ENCODE measurements at regions not wholly inside any gene's neighbourhood (a gene's known extent, or its start where the extent isn't known, plus 50 kb on each side); places are given as distances from the start of the nearest gene placed in this dataset.

DNA sequence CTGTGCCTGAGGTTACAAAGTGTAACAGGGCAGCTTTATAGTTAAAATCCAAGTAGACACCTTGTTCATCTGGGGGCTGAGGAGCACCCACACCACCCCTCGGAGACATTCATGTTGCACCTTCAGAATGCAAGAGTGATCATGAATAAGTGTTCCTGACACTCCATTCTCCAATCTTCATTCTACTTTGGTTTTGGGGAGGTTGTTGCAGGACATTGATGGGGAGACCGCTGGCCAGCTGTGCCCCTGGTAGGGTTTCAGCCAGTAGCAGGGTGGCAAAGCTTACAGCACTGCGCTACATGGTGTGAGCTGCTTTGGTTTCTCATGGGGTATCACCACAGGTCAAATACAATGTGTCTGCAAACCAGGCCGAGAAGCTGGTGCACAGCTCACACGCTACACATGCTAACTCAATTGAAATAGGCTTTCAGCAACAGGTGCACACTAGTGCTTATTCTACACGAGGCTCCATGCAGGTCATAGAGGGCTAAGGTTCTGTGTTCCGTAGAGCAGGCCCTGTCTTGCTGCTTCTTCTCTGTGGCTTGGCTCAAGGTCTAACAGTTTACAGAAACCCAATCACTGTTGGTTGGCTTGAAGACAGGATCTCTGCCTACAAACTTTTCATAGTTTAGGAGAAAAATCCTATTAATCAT lies 317.4 kb upstream of the ZNF32 start:
- DNase-seq = no peak

DNA sequence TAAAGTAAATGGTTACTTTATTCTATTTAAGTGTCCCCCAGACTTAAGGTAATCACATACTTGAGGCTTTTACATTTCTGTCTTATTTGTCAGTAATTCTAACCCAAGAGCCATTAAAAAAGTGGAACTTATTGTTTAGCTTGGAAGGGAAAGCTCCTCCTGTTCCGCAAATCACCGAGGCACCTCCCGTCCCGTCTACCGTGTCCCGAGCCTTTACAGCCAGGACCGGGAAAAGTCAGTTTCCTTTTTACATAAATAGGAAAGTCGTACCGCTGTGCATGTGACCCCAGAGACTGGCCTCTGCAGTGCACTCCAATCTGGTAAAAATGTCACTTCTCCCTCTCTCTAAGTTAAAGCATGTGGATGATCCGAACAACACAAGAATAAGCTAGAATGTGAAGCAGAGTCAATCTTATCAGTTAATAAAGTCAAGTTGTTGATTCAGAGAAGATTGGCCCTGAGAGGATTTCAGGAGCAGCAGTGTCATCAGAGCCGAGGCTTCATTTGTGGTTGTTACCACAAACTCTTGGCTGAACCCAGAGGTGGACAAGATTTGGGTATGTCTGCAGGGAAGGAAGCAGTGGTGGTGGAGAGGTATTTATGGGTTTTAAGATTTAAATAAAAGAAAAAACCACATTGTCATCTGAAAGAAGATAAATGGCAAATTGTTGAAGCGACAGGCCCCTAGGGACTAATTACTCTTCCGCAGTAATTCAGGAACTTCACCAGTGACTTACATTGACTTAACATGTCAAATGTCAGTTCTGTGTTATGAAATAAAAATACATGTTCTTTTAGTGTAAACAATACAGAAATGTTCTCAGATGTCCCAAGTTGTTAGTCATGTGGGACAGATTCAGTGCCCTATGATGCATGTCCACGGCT lies 316.6 kb upstream of the ZNF32 start:
- no peak for DNase-seq

- no peak for DNase-seq
Observed at GRCh38 chr10:43964486-43964885, 315.8 kb upstream of the ZNF32 start.

DNA sequence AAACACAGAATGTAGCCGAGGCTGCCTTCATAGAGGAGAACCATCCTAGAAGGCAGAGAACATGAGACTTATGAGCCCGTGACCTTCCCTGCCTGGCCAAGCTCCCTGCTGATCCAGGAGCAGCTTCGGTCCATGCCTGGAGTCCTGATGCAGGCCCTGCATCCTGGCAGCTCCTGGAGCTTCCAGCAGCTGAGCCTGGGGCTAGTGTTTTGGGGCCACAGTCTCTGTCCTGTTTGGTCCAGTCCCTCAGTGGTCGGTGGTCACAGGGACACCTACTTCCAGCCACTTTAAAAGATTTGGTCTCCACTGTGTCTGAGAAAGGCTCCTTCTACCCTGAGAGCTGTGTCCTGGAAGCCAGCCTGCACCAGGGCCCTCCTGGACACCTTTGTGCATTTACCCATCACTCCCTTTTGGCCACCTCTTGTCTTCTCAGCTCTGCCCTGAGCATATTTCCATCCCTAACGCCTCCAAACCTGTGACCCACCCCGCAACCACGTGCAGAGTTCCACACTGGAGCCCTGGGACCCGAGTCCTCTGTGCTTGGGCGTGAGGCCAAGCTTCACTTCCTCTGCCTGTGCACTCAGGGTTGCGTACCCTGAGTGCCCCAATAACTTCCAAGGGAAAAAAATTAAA lies 315.2 kb upstream of the ZNF32 start:
- no peak for DNase-seq

GRCh38 chr10:43963379-43963778 lies 314.7 kb upstream of the ZNF32 start:
- DNase-seq = no peak

DNA sequence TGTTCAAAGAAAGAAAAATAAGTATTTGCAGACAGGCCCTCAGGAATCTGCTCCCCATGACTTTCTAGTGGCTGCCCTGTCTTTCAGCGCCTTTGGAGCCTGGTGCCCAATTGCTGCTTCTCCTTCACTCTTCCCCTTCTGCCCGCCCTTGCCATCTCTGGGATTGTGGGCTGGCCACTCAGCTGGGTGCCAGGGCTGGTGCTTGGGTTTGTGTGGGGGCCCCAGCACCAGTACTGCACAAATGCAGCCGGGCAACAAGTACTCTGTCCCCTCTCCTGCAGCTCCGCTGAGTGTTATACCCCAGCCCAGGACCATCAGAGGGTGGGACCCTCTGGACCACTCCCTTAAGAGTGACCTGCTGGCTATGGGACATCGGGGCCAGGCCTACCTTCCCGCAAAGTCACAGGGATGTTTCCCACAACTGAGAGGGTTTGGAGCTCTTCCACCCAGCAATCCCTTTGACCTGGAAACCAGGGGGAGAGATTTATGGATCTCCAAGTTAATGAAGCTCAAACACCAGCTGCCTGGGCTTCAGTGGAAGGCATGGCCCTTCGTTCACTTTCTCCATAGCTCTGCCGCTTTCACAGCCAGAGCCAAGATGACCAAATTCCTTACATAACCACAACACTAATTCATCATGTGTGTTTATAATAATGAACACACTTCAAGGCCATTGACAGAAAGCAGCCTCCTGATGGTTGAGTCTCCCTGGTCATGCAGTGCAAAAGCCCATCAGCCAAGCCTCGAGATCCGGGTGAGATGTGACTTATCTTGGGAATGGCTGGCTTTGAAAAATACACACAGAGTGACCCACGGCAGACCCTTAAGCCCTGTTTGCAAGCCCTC lies 313.9 kb upstream of the ZNF32 start:
- DNase-seq = no peak

DNA sequence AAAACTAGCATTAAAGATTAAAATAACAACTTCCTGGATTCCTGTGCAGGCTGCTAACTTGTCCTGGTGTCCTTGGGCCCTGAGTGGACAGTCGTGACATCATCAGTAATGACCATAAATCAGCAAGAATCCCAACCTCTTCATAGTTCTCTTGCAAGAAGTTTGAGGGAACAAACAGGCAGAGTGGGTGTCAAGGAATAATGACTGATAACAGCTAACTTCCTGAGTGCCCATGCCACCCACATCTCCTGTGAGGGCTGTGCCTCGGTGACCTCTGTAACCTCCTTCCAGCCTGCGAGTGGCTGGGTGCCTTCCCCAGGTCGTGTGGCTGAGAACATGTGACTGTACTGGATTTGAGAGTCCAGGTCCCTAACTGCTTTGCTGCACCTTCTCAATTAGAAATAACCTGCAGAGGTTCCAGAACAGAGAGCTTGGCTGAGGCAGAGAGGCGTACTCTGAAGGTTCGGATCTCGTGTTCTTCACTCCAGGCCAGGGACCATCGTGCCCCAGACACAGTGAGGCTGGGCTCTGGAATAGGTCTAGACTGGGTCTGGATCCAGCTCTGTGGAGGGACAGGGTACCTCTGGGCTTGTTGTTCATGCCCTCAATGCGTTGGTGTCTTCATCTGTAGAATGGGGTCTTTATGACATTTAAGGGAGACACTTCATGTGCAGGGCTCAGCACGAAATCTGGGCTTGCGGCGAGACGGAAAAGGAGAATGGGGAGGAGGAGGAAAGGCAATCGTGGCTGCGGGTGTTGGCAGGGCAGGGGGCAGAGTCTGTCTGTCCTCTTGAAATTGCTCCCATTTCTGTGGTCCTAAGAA lies 313.1 kb upstream of the ZNF32 start:
- DNase-seq = no peak

DNA sequence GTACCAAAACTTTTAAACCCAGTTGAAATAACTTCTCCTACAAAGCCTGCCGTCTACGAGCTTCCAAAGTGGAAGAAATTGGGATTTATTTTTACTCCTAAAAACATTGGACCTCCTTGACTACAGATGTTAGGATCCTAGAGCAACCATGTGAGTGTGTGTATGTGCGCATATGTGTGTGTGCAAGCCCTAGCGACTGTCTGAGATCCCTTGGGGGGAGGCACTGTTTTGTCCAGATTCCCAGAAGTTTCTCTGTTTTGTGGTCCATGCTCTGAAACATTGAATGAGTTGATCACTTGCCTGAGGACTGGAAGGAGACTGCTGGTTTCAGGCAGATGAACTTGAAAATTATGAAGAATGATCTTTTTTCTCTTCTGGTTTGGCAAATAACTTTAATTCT lies 312.3 kb upstream of the ZNF32 start:
- DNase-seq = no peak

- no peak for DNase-seq
Observed at GRCh38 chr10:43960477-43960876, 311.8 kb upstream of the ZNF32 start.

- no peak for DNase-seq
Observed at GRCh38 chr10:43960135-43960415, 311.4 kb upstream of the ZNF32 start.

DNA sequence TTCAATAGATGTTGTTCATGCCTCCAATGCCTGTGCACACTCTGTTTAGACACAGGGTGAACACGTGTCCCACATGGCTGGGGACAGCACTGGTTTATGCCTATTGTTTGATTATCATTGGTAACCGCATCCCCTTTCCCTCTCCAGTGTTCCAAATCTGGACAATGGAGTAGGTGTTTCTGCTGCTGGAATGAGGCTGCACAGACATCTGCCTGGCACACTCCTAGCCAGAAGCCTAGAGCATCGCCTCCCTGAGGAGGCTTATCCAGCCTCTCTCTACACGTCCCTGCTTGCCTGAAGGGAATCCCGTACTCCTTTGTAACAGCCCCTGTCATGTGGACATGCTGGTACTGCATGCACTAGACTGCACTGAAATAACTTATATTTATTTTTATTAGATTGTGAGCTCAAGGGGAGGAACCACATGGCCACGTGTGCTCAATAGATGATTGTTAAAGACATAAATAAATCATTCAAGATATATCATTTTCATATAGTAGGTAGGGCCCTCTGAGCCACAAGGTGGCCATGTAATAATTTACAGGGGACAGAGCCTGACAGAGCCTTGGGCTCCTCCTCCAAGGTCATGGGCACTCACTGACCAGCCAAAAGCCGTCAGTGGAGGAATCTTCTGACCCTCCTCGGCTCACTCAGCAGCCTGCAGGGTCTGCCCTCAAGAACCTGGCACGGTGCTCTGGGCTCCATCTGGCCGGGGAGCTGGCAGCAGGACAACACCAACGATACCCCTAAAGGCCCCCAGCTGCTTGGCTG lies 310.9 kb upstream of the ZNF32 start:
- DNase-seq = no peak

- no peak for DNase-seq
Observed at GRCh38 chr10:43958964-43959363, 310.3 kb upstream of the ZNF32 start.

GRCh38 chr10:43958071-43958432 lies 309.4 kb upstream of the ZNF32 start:
- DNase-seq = no peak

GRCh38 chr10:43957267-43958070 lies 308.8 kb upstream of the ZNF32 start:
- no peak for DNase-seq

GRCh38 chr10:43955978-43956377 lies 307.3 kb upstream of the ZNF32 start:
- no peak for DNase-seq

- no peak for DNase-seq
Observed at GRCh38 chr10:43955002-43955596, 306.4 kb upstream of the ZNF32 start.

DNA sequence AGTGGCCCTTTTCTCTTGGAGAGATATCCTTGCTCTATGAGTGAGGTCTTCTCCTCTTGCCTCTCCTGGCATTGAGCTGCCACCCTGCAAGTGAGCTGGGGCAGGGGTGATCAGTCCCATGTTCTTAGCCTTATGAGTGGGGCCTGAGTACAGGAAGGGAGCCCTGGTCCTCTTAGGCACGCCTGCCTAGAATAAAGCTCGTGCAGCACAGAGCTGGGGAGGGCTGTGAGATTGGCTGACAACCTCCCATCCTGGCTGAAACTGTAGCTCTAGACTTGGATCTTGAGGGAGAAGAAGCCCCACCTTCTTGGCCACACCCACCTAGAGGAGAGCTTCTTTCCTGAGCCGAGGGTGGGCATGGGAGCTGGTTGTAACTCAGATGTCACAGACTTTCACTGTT lies 305.0 kb upstream of the ZNF32 start:
- DNase-seq = no peak

GRCh38 chr10:43952760-43953159 lies 304.1 kb upstream of the ZNF32 start:
- no peak for DNase-seq

DNA sequence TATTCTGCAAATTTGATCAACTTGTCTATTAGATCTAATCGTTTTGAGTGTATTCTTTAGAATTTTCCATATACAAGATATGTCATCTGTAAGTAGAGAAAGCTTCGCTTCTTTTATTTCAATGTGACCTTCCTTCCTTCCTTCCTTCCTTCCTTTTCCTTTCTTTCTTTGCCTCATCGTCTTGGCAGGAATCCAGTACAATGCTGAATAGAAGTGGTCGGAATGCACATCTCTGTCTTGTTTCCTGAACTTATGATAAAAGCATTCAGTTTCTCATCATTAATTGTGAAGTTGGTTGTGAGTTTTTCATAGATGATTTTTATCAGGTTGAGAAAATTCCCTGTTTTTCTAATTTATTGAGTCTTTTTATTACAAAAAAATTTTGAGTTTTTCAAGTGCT lies 300.7 kb upstream of the ZNF32 start:
- DNase-seq = no peak

GRCh38 chr10:43946445-43946844 lies 297.8 kb upstream of the ZNF32 start:
- no peak for DNase-seq
